ENCODE measurements at regions not wholly inside any gene's neighbourhood (a gene's known extent, or its start where the extent isn't known, plus 50 kb on each side); places are given as distances from the start of the nearest gene placed in this dataset.
A peak's percentile ranks its signal among the peaks of the same experiment; 100 is the strongest.

DNA sequence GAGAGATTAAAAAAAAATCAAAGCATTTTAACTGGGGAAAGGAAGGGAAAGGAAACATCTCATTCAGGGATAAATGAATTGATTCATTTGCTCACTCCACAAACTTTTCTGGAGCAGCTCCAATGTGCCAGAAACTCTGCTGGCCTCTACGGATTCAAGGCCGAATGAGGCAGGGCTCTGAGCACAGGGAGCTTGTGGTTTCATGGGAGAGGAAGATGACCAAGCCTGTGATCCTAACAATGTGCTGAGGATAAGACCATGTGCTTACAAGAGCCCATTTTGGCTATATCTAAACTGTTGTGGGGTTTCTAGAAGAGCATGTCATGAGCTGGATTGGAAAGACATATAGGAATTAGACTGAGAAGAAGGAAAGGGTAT lies 137.5 kb downstream of the ZNF674 start:
- peak; percentile 4 for DNase-seq (ENCODE audit: low read depth)

DNA sequence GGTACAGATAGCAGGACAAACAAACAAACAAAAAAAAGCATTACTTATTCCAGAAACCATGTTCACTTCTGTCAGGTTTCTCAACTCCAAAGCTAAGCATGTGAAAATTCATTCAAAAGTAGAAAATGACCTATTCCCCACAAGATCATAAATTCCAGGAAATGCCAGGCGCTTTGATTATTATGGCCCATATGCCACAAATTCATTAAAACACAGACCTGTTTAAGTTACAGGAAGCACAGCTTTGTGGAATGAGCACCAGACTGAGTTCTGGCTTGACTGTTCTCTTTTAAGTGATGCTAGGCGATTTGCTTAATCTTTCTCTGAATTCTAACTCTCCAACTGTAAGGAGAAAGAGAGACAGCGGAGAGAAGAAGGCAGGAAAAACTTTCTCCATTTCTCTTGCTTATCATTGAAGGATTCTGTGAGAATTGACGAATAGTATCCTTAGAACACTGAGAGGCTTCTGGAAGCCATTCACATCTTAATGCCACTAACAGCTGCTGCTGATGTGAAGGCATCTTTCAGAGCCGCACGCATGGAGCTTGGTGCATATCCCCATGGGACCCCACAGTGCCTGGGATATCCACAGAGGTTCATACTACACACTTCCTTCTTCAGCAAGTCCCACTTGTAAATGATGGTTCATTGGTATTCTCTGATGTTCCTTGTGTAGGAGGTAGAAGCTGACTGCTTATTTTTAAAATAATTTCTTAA lies 138.0 kb downstream of the ZNF674 start:
- no peak overlapping the region for H3K4me3 ChIP-seq (ENCODE audit: control insufficient read depth, low read depth, low read length)
- no peak for TF ChIP-seq CTCF (IDR thresholded peaks at IDR 0.05; ENCODE audit: control insufficient read depth, insufficient read depth, low read depth, low read length, missing control alignments)
- no peak for DNase-seq (ENCODE audit: low read depth)

More for the DNA sequence above, 137.5 kb downstream of the ZNF674 start:
- TF ChIP-seq CTCF (IDR thresholded peaks at IDR 0.05; ENCODE audit: control insufficient read depth, insufficient read depth, low read depth, low read length, missing control alignments), result no peak
- no peak overlapping the region for H3K4me3 ChIP-seq (ENCODE audit: control insufficient read depth, low read depth, low read length)

- no peak for DNase-seq (ENCODE audit: low read depth)
- H3K4me3 ChIP-seq (ENCODE audit: control insufficient read depth, low read depth, low read length), result no peak overlapping the region
- no peak for TF ChIP-seq CTCF (IDR thresholded peaks at IDR 0.05; ENCODE audit: control insufficient read depth, insufficient read depth, low read depth, low read length, missing control alignments)
These were observed 140.4 kb downstream of the ZNF674 start for GRCh38 chrX:46404774-46405173.

GRCh38 chrX:46400530-46401443 lies 144.4 kb downstream of the ZNF674 start:
- TF ChIP-seq CTCF (IDR thresholded peaks at IDR 0.05; ENCODE audit: control insufficient read depth, insufficient read depth, low read depth, low read length, missing control alignments), result no peak
- DNase-seq (ENCODE audit: low read depth), result no peak
- no peak overlapping the region for H3K4me3 ChIP-seq (ENCODE audit: control insufficient read depth, low read depth, low read length)

DNA sequence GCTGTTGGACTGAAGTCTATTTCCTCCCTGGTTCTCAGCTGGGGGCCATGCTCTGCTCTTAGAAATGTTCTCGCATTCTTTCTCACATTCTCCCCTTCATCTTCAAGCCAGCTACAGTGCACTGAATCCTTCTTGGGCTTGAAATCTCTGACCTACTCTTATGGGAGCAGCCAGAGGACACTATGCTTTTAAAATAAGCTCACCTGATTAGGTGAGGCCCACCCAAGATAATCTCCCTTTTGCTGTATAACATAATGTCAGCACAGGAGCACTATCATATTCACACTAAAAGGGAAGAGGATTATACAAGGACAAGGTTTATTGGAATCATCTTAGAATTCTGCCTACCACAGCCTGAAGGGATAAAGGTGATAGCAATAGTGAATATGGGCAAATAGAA lies 146.3 kb downstream of the ZNF674 start:
- no peak for DNase-seq (ENCODE audit: low read depth)
- no peak for TF ChIP-seq CTCF (IDR thresholded peaks at IDR 0.05; ENCODE audit: control insufficient read depth, insufficient read depth, low read depth, low read length, missing control alignments)
- no peak overlapping the region for H3K4me3 ChIP-seq (ENCODE audit: control insufficient read depth, low read depth, low read length)

DNA sequence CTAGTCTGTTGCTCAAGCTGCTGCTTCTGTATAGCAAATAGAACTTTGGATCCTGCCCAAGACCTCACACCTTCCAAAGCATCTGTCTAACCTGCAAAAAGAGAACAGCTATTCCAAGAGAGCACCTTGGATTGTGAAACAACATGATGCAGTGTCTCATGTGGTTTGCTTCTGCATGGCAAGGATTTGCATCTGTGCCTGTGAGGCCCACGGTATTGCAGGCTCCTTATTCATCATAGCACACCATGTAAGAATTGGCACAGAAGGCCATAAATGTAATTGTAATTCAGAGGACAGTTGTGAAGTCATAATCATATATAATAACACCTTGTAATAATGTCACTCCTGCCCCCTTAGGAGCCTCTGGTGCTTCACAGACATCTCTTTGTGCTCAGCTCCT lies 147.1 kb downstream of the ZNF674 start:
- no peak for TF ChIP-seq CTCF (IDR thresholded peaks at IDR 0.05; ENCODE audit: control insufficient read depth, insufficient read depth, low read depth, low read length, missing control alignments)
- H3K4me3 ChIP-seq (ENCODE audit: control insufficient read depth, low read depth, low read length), result no peak overlapping the region
- DNase-seq (ENCODE audit: low read depth), result no peak

Measured in AG09309 (cell line).